Vagina (tissue), 2 donors: ENCODE measurements at regions not wholly inside any gene's neighbourhood (a gene's known extent, or its start where the extent isn't known, plus 50 kb on each side); places are given as distances from the start of the nearest gene placed in this dataset.

Experiments
- CTCF ChIP-seq, 3 experiments: fragments of 450-650 bp in 2 of 3; fragments of 200-600 bp in 1 of 3; sonication (generic) in 1 of 3; IDR thresholded peaks; one replicate each; pipeline ENCODE4 v1.5.1; 2017 to 2019; ENCODE audit warnings: antibody characterized with exemption in 3 of 3, mild to moderate bottlenecking in 2 of 3, moderate library complexity in 2 of 3
- POLR2AphosphoS5 ChIP-seq, 2 donors: sonication (generic); formaldehyde crosslinking; IDR thresholded peaks; one replicate each; pipeline ENCODE4 v1.9.0; 2017; ENCODE audit warnings: antibody characterized with exemption in 2 of 2, mild to moderate bottlenecking in 2 of 2, low read depth in 1 of 2; ENCODE audit not compliant: insufficient read depth in 1 of 2

- TF ChIP-seq CTCF (IDR thresholded peaks at IDR 0.05) (no peak), POLR2AphosphoS5 (IDR thresholded peaks at IDR 0.05; ENCODE audit: insufficient read depth in 1 of 2, low read depth in 1 of 2) (no peak)
These were observed 556.7 kb downstream of the LRRC70 start for GRCh38 chr5:63135291-63135690.
